SK-N-MC (cell line): ENCODE measurements at regions not wholly inside any gene's neighbourhood (a gene's known extent, or its start where the extent isn't known, plus 50 kb on each side); places are given as distances from the start of the nearest gene placed in this dataset.

Source experiments
- EZH2 ChIP-seq: fragments of 200-600 bp; sonication (generic); IDR thresholded peaks from one replicate; pipeline ENCODE4 v1.6.1; 2017; ENCODE audit warnings: antibody characterized with exemption
- FOXP2 ChIP-seq: optimal IDR thresholded peaks from 2 replicates; pipeline ENCODE3; 2011; ENCODE audit warnings: mild to moderate bottlenecking, moderate library complexity; ENCODE audit not compliant: insufficient read depth; ENCODE audit errors: extremely low read length, control extremely low read depth
- POLR2AphosphoS5 ChIP-seq: IDR thresholded peaks from 2 replicates; pipeline ENCODE4 v1.6.1; 2012; ENCODE audit warnings: mild to moderate bottlenecking, low read depth, low read length, borderline replicate concordance

- no peak for TF ChIP-seq EZH2
- no peak for TF ChIP-seq POLR2AphosphoS5
- TF ChIP-seq FOXP2 = no peak
Measured at GRCh38 chr7:42429339-42429738, 192.3 kb upstream of the GLI3 start.
